ENCODE measurements at regions not wholly inside any gene's neighbourhood (a gene's known extent, or its start where the extent isn't known, plus 50 kb on each side); places are given as distances from the start of the nearest gene placed in this dataset.

GRCh38 chr11:19519912-19520641 lies 192.6 kb upstream of the NAV2 start:
- DNase-seq (ENCODE audit: low read depth): no peak

- no peak for DNase-seq (ENCODE audit: low read depth)
These were observed 193.3 kb upstream of the NAV2 start for GRCh38 chr11:19519353-19519752.

- no peak for DNase-seq (ENCODE audit: low read depth)
These were observed 199.4 kb upstream of the NAV2 start for GRCh38 chr11:19513253-19513652.

- DNase-seq (ENCODE audit: low read depth): no peak
These were observed 200.0 kb upstream of the NAV2 start for GRCh38 chr11:19512618-19513017.

GRCh38 chr11:19511413-19512183 lies 201.0 kb upstream of the NAV2 start:
- DNase-seq (ENCODE audit: low read depth): no peak

GRCh38 chr11:19511066-19511412 lies 201.6 kb upstream of the NAV2 start:
- DNase-seq (ENCODE audit: low read depth): no peak

- no peak for DNase-seq (ENCODE audit: low read depth)
These were observed 202.2 kb upstream of the NAV2 start for GRCh38 chr11:19510468-19510867.

- no peak for DNase-seq (ENCODE audit: low read depth)
These were observed 203.4 kb upstream of the NAV2 start for GRCh38 chr11:19509215-19509614.

GRCh38 chr11:19508165-19508564 lies 204.5 kb upstream of the NAV2 start:
- no peak for DNase-seq (ENCODE audit: low read depth)

- DNase-seq (ENCODE audit: low read depth): no peak
These were observed 205.7 kb upstream of the NAV2 start for GRCh38 chr11:19506816-19507486.

- no peak for DNase-seq (ENCODE audit: low read depth)
These were observed 209.9 kb upstream of the NAV2 start for GRCh38 chr11:19502691-19503253.

- no peak for DNase-seq (ENCODE audit: low read depth)
These were observed 211.0 kb upstream of the NAV2 start for GRCh38 chr11:19501631-19502030.

- no peak for DNase-seq (ENCODE audit: low read depth)
These were observed 212.6 kb upstream of the NAV2 start for GRCh38 chr11:19499999-19500398.

- no peak for DNase-seq (ENCODE audit: low read depth)
These were observed 213.5 kb upstream of the NAV2 start for GRCh38 chr11:19499026-19499669.

GRCh38 chr11:19493446-19494213 lies 219.0 kb upstream of the NAV2 start:
- DNase-seq (ENCODE audit: low read depth): no peak

GRCh38 chr11:19482319-19483100 lies 230.1 kb upstream of the NAV2 start:
- DNase-seq (ENCODE audit: low read depth): no peak

GRCh38 chr11:19480540-19480939 lies 232.1 kb upstream of the NAV2 start:
- DNase-seq (ENCODE audit: low read depth): no peak

GRCh38 chr11:19478891-19479290 lies 233.7 kb upstream of the NAV2 start:
- DNase-seq (ENCODE audit: low read depth): no peak

- DNase-seq (ENCODE audit: low read depth): no peak
These were observed 234.4 kb upstream of the E2F8 start for GRCh38 chr11:19474954-19475721.

- DNase-seq (ENCODE audit: low read depth): no peak
These were observed 233.5 kb upstream of the E2F8 start for GRCh38 chr11:19474211-19474610.
